GM19324 (cell line): ENCODE measurements at regions not wholly inside any gene's neighbourhood (a gene's known extent, or its start where the extent isn't known, plus 50 kb on each side); places are given as distances from the start of the nearest gene placed in this dataset.
"Not testable (repeated sequence)": the region's sequence is repeated elsewhere in the genome, so short reads cannot be mapped to it uniquely, and the experiment has no call there.

Source experiments
- ATAC-seq: cut with Tn5 transposase; IDR thresholded peaks from one replicate; pipeline ENCODE4 v1.9.1; 2021; ENCODE audit warnings: mild to moderate bottlenecking, moderate library complexity; ENCODE audit not compliant: unreplicated experiment, low FRiP score

- ATAC-seq: no peak
Observed at GRCh38 chr10:25707976-25708671, 225.9 kb upstream of the MYO3A start.

GRCh38 chr10:25713894-25714240, 220.2 kb upstream of the MYO3A start:
- no peak for ATAC-seq

- ATAC-seq: no peak
Observed at GRCh38 chr10:25724241-25724640, 209.8 kb upstream of the MYO3A start.

- ATAC-seq: no peak
Observed at GRCh38 chr10:25725917-25726716, 207.9 kb upstream of the MYO3A start.

GRCh38 chr10:25738776-25739175, 195.3 kb upstream of the MYO3A start:
- ATAC-seq: no peak

- no peak for ATAC-seq
Observed at GRCh38 chr10:25743832-25744231, 190.2 kb upstream of the MYO3A start.

- no peak for ATAC-seq
Observed at GRCh38 chr10:25744574-25744973, 189.5 kb upstream of the MYO3A start.

GRCh38 chr10:25745976-25746375, 188.1 kb upstream of the MYO3A start:
- ATAC-seq: no peak

- ATAC-seq: no peak
Observed at GRCh38 chr10:25747084-25747483, 186.9 kb upstream of the MYO3A start.

- no peak for ATAC-seq
Observed at GRCh38 chr10:25748509-25748908, 185.5 kb upstream of the MYO3A start.

GRCh38 chr10:25753776-25754175, 180.3 kb upstream of the MYO3A start:
- no peak for ATAC-seq

- ATAC-seq: not testable (repeated sequence)
Observed at GRCh38 chr10:25755874-25756273, 178.2 kb upstream of the MYO3A start.

- no peak for ATAC-seq
Observed at GRCh38 chr10:25756784-25757183, 177.2 kb upstream of the MYO3A start.

GRCh38 chr10:25758041-25758457, 176.0 kb upstream of the MYO3A start:
- no peak for ATAC-seq

- no peak for ATAC-seq
Observed at GRCh38 chr10:25758511-25758910, 175.5 kb upstream of the MYO3A start.

GRCh38 chr10:25761937-25762336, 172.1 kb upstream of the MYO3A start:
- ATAC-seq: no peak

GRCh38 chr10:25766213-25766612, 167.8 kb upstream of the MYO3A start:
- no peak for ATAC-seq

GRCh38 chr10:25766687-25767221, 167.3 kb upstream of the MYO3A start:
- no peak for ATAC-seq

- ATAC-seq: no peak
Observed at GRCh38 chr10:25768167-25768566, 165.9 kb upstream of the MYO3A start.

- ATAC-seq: no peak
Observed at GRCh38 chr10:25778646-25779045, 155.4 kb upstream of the MYO3A start.

GRCh38 chr10:25786161-25786560, 147.9 kb upstream of the MYO3A start:
- no peak for ATAC-seq

- no peak for ATAC-seq
Observed at GRCh38 chr10:25786899-25787298, 147.1 kb upstream of the MYO3A start.
